WTC11 (cell line): ENCODE measurements at regions not wholly inside any gene's neighbourhood (a gene's known extent, or its start where the extent isn't known, plus 50 kb on each side); places are given as distances from the start of the nearest gene placed in this dataset.

Experiments used
- ATAC-seq: fragments of 200-7000 bp; cut with Tn5 transposase; 2 replicates; pipeline ENCODE4 v1.10.0; 2021; ENCODE audit warnings: mild to moderate bottlenecking, moderate library complexity
- CTCF ChIA-PET: fragments of 300-600 bp; sonication (Branson Sonifier 250); formaldehyde crosslinking; loops from one replicate; lab custom pipeline; 2021; ENCODE audit warnings: antibody characterized with exemption; lab: Charles Lee
- POLR2A ChIA-PET: fragments of 350-600 bp; sonication (Branson Sonifier 250); formaldehyde crosslinking; loops from one replicate; lab custom pipeline; 2021; ENCODE audit warnings: antibody characterized with exemption; lab: Charles Lee
- DNase-seq: peaks from one replicate; pipeline ENCODE4 v3.0.0; 2021; ENCODE audit warnings: low spot score
- H3K27ac Mint-ChIP-seq: 2 replicates; pipeline ENCODE4 v1.8.0; 2021; ENCODE audit warnings: mixed read lengths
- H3K27me3 Mint-ChIP-seq: 2 replicates; pipeline ENCODE4 v1.8.0; 2021; ENCODE audit warnings: low read depth, mild to moderate bottlenecking, moderate library complexity, mixed read lengths
- H3K36me3 Mint-ChIP-seq: 2 replicates; pipeline ENCODE4 v1.8.0; 2021; ENCODE audit warnings: mixed read lengths
- H3K4me1 Mint-ChIP-seq: 2 replicates; pipeline ENCODE4 v1.8.0; 2022; ENCODE audit warnings: mixed read lengths
- H3K4me3 Mint-ChIP-seq: 2 replicates; pipeline ENCODE4 v1.8.0; 2021; ENCODE audit warnings: mild to moderate bottlenecking, moderate library complexity, mixed read lengths
- H3K9me3 Mint-ChIP-seq: 2 replicates; pipeline ENCODE4 v1.8.0; 2021; ENCODE audit warnings: mixed read lengths
- ETV6 ChIP-seq: sonication (generic); formaldehyde crosslinking; IDR thresholded peaks from 2 replicates; pipeline ENCODE4 v1.8.1; 2022; ENCODE audit warnings: mild to moderate bottlenecking, missing genetic modification reagents
- NFATC4 ChIP-seq: fragments of 250-450 bp; sonication (Bioruptor Pico); IDR thresholded peaks from 2 replicates; pipeline ENCODE4 v1.9.0; 2021; ENCODE audit warnings: mild to moderate bottlenecking
- NR3C1 ChIP-seq: sonication (generic); formaldehyde crosslinking; conservative IDR thresholded peaks from 2 replicates; pipeline ENCODE4 v1.8.1; 2023; ENCODE audit warnings: low read depth, mild to moderate bottlenecking, missing genetic modification reagents
- SMAD3 ChIP-seq: sonication (generic); formaldehyde crosslinking; IDR thresholded peaks from 2 replicates; pipeline ENCODE4 v1.8.0; 2022; ENCODE audit warnings: missing genetic modification reagents, mild to moderate bottlenecking, borderline replicate concordance
- SMAD4 ChIP-seq: sonication (generic); formaldehyde crosslinking; IDR thresholded peaks from 2 replicates; pipeline ENCODE4 v1.8.0; 2022; ENCODE audit warnings: mild to moderate bottlenecking, missing genetic modification reagents
- SOX15 ChIP-seq: fragments of 250-450 bp; sonication (Bioruptor Pico); IDR thresholded peaks from 2 replicates; pipeline ENCODE4 v1.9.0; 2021; ENCODE audit warnings: mild to moderate bottlenecking
- TEAD1 ChIP-seq: sonication (generic); formaldehyde crosslinking; IDR thresholded peaks from 2 replicates; pipeline ENCODE4 v1.8.0; 2022; ENCODE audit warnings: mild to moderate bottlenecking, missing genetic modification reagents
- TP53 ChIP-seq: sonication (generic); formaldehyde crosslinking; IDR thresholded peaks from 2 replicates; pipeline ENCODE4 v1.8.1; 2023; ENCODE audit warnings: mild to moderate bottlenecking, missing genetic modification reagents
- ZBTB21 ChIP-seq: sonication (generic); formaldehyde crosslinking; IDR thresholded peaks from 2 replicates; pipeline ENCODE4 v1.8.1; 2023; ENCODE audit warnings: mild to moderate bottlenecking, missing genetic modification reagents, borderline replicate concordance
- ZNF423 ChIP-seq: fragments of 250-450 bp; sonication (Bioruptor Pico); IDR thresholded peaks from 2 replicates; pipeline ENCODE4 v2.1.2; 2022; ENCODE audit warnings: mild to moderate bottlenecking, moderate library complexity
- TF ChIP-seq, protein P1 (sequence below): sonication (generic); formaldehyde crosslinking; IDR thresholded peaks from 2 replicates; pipeline ENCODE4 v1.8.0; 2023; ENCODE audit warnings: missing genetic modification reagents
- TF ChIP-seq, protein P2 (sequence below): sonication (generic); formaldehyde crosslinking; IDR thresholded peaks from 2 replicates; pipeline ENCODE4 v1.8.0; 2022; ENCODE audit warnings: mild to moderate bottlenecking, missing genetic modification reagents
- TF ChIP-seq, protein P3 (sequence below): fragments of 200-600 bp; IDR thresholded peaks from 2 replicates; pipeline ENCODE4 v1.8.0; 2022; ENCODE audit warnings: antibody characterized with exemption
- TF ChIP-seq, protein P4 (sequence below): sonication (generic); formaldehyde crosslinking; IDR thresholded peaks from 2 replicates; pipeline ENCODE4 v1.8.1; 2022; ENCODE audit warnings: low read depth, missing genetic modification reagents, borderline replicate concordance
- TF ChIP-seq, protein P5 (sequence below): sonication (generic); formaldehyde crosslinking; IDR thresholded peaks from 2 replicates; pipeline ENCODE4 v1.8.1; 2022; ENCODE audit warnings: mild to moderate bottlenecking, moderate library complexity, missing genetic modification reagents
- TF ChIP-seq, protein P6 (sequence below): sonication (generic); formaldehyde crosslinking; IDR thresholded peaks from 2 replicates; pipeline ENCODE4 v1.8.1; 2023; ENCODE audit warnings: mild to moderate bottlenecking, missing genetic modification reagents, moderate library complexity
- TF ChIP-seq, protein P7 (sequence below): sonication (generic); formaldehyde crosslinking; IDR thresholded peaks from 2 replicates; pipeline ENCODE4 v1.8.1; 2023; ENCODE audit warnings: mild to moderate bottlenecking, missing genetic modification reagents
- TF ChIP-seq, protein P8 (sequence below): fragments of 250-450 bp; sonication (Bioruptor Pico); IDR thresholded peaks from 2 replicates; pipeline ENCODE4 v1.9.0; 2021; ENCODE audit warnings: mild to moderate bottlenecking

DNA sequence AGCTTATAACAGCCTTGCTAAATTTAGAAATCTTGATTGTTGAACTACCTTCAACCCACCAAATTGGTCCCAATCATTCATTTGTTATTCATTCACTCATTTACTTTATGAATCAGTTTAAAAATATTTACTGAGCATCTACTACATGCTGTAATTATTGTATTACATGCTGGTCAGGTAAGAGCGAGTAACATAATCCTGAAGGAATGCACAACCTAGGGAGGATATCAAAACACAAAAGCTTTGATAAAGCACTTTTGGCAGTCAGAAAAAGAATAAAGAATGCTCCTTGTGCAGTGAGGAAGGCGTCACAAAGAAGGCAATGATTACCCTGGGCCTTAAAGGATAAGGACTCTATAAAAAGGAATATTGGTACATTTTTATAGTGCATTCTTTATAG, 518.9 kb upstream of the NR5A2 start:
- no peaks in the 10 kb centered on the region for H3K9me3 Mint-ChIP-seq
- ATAC-seq (no peak), DNase-seq (no peak)
- no peak overlapping the region for H3K4me3 Mint-ChIP-seq
- H3K27me3 Mint-ChIP-seq, result no peaks in the 10 kb centered on the region
- H3K36me3 Mint-ChIP-seq, result no peaks in the 10 kb centered on the region
- TF ChIP-seq SMAD4 (CRISPR knock-in tag), result no peak
- TF ChIP-seq, protein P1, sequence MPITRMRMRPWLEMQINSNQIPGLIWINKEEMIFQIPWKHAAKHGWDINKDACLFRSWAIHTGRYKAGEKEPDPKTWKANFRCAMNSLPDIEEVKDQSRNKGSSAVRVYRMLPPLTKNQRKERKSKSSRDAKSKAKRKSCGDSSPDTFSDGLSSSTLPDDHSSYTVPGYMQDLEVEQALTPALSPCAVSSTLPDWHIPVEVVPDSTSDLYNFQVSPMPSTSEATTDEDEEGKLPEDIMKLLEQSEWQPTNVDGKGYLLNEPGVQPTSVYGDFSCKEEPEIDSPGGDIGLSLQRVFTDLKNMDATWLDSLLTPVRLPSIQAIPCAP (CRISPR knock-in tag), result no peak
- no peak for TF ChIP-seq NR3C1
- no peak for TF ChIP-seq ZNF423 (CRISPR knock-in tag)
- TF ChIP-seq, protein P2, sequence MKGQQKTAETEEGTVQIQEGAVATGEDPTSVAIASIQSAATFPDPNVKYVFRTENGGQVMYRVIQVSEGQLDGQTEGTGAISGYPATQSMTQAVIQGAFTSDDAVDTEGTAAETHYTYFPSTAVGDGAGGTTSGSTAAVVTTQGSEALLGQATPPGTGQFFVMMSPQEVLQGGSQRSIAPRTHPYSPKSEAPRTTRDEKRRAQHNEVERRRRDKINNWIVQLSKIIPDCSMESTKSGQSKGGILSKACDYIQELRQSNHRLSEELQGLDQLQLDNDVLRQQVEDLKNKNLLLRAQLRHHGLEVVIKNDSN (CRISPR knock-in tag), result no peak
- TF ChIP-seq SOX15 (CRISPR knock-in tag), result no peak
- no peak for TF ChIP-seq NFATC4 (CRISPR knock-in tag)
- no peak overlapping the region for H3K27ac Mint-ChIP-seq
- CTCF ChIA-PET, result no interaction called here
- POLR2A ChIA-PET, result no interaction called here
- H3K4me1 Mint-ChIP-seq, result peaks cover 18% of the 10 kb centered on the region

DNA sequence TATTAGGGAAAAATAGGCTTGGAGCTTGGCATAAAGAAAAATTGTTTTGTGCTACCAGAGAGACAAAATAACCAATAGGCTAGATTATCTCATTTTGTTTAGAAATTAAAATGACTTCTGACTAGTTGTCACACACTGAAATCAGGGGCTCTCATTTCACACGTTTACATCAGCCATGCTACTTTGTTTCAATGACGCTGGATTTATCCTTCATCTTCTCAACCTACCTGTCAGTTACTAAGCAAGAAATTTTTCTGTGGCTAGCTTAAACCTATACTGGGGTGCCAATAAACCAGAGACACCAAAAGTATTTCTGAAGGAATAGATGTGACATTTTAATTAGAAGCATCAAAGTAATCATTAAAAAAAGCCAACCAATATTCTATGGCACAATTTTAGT, 518.1 kb upstream of the NR5A2 start:
- H3K9me3 Mint-ChIP-seq, result no peaks in the 10 kb centered on the region
- H3K36me3 Mint-ChIP-seq, result no peaks in the 10 kb centered on the region
- H3K4me3 Mint-ChIP-seq, result no peak overlapping the region
- no peaks in the 10 kb centered on the region for H3K27me3 Mint-ChIP-seq
- DNase-seq (no peak), ATAC-seq (no peak)
- ChIA-PET CTCF (no interaction called here), POLR2A (no interaction called here)
- no peak overlapping the region for H3K27ac Mint-ChIP-seq
- peaks cover 18% of the 10 kb centered on the region for H3K4me1 Mint-ChIP-seq
- TF ChIP-seq TP53 (no peak), NR3C1 (no peak), ETV6 (CRISPR knock-in tag) (no peak)
- TF ChIP-seq, protein P3, sequence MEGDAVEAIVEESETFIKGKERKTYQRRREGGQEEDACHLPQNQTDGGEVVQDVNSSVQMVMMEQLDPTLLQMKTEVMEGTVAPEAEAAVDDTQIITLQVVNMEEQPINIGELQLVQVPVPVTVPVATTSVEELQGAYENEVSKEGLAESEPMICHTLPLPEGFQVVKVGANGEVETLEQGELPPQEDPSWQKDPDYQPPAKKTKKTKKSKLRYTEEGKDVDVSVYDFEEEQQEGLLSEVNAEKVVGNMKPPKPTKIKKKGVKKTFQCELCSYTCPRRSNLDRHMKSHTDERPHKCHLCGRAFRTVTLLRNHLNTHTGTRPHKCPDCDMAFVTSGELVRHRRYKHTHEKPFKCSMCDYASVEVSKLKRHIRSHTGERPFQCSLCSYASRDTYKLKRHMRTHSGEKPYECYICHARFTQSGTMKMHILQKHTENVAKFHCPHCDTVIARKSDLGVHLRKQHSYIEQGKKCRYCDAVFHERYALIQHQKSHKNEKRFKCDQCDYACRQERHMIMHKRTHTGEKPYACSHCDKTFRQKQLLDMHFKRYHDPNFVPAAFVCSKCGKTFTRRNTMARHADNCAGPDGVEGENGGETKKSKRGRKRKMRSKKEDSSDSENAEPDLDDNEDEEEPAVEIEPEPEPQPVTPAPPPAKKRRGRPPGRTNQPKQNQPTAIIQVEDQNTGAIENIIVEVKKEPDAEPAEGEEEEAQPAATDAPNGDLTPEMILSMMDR, result no peak

DNA sequence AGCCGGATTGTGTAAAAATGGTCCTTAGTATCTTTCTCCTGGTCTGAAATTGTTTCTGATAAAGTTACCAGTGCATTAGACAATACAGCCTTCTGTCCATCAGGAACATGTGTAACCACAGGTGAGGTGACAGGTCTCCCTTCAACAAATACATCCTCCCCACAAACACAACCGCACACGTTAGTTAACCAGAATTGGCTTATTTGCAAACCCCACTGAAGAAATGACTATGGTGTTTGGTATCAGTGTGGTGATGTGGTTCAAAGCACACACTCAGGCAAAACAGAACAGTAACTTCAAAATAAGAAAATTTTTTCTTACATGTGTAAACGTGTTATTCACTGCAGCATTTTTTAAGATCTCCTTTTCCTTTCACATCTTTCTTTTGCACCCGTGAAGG, 517.2 kb upstream of the NR5A2 start:
- Mint-ChIP-seq H3K9me3 (no peaks in the 10 kb centered on the region), H3K27ac (no peak overlapping the region), H3K27me3 (no peaks in the 10 kb centered on the region), H3K4me1 (peaks cover 18% of the 10 kb centered on the region), H3K36me3 (no peaks in the 10 kb centered on the region), H3K4me3 (no peak overlapping the region)
- ATAC-seq (no peak), DNase-seq (no peak)
- ChIA-PET CTCF (no interaction called here), POLR2A (no interaction called here)
- TF ChIP-seq, protein P4, sequence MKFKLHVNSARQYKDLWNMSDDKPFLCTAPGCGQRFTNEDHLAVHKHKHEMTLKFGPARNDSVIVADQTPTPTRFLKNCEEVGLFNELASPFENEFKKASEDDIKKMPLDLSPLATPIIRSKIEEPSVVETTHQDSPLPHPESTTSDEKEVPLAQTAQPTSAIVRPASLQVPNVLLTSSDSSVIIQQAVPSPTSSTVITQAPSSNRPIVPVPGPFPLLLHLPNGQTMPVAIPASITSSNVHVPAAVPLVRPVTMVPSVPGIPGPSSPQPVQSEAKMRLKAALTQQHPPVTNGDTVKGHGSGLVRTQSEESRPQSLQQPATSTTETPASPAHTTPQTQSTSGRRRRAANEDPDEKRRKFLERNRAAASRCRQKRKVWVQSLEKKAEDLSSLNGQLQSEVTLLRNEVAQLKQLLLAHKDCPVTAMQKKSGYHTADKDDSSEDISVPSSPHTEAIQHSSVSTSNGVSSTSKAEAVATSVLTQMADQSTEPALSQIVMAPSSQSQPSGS, result no peak
- TF ChIP-seq SMAD3 (CRISPR knock-in tag) (no peak), NFATC4 (CRISPR knock-in tag) (no peak), TEAD1 (CRISPR knock-in tag) (no peak), ZBTB21 (CRISPR knock-in tag) (no peak)
- TF ChIP-seq, protein P5, sequence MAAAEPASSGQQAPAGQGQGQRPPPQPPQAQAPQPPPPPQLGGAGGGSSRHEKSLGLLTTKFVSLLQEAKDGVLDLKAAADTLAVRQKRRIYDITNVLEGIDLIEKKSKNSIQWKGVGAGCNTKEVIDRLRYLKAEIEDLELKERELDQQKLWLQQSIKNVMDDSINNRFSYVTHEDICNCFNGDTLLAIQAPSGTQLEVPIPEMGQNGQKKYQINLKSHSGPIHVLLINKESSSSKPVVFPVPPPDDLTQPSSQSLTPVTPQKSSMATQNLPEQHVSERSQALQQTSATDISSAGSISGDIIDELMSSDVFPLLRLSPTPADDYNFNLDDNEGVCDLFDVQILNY (CRISPR knock-in tag), result no peak
- TF ChIP-seq, protein P6, sequence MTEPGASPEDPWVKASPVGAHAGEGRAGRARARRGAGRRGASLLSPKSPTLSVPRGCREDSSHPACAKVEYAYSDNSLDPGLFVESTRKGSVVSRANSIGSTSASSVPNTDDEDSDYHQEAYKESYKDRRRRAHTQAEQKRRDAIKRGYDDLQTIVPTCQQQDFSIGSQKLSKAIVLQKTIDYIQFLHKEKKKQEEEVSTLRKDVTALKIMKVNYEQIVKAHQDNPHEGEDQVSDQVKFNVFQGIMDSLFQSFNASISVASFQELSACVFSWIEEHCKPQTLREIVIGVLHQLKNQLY, result no peak
- TF ChIP-seq, protein P7, sequence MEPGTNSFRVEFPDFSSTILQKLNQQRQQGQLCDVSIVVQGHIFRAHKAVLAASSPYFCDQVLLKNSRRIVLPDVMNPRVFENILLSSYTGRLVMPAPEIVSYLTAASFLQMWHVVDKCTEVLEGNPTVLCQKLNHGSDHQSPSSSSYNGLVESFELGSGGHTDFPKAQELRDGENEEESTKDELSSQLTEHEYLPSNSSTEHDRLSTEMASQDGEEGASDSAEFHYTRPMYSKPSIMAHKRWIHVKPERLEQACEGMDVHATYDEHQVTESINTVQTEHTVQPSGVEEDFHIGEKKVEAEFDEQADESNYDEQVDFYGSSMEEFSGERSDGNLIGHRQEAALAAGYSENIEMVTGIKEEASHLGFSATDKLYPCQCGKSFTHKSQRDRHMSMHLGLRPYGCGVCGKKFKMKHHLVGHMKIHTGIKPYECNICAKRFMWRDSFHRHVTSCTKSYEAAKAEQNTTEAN (CRISPR knock-in tag), result no peak
- TF ChIP-seq, protein P8, sequence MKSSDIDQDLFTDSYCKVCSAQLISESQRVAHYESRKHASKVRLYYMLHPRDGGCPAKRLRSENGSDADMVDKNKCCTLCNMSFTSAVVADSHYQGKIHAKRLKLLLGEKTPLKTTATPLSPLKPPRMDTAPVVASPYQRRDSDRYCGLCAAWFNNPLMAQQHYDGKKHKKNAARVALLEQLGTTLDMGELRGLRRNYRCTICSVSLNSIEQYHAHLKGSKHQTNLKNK, result no peak
